GM12878 (cell line): ENCODE measurements at regions not wholly inside any gene's neighbourhood (a gene's known extent, or its start where the extent isn't known, plus 50 kb on each side); places are given as distances from the start of the nearest gene placed in this dataset.

Experiments used
- ATAC-seq: fragments of 200-7000 bp; cut with Tn5 transposase; 3 replicates; pipeline ENCODE4 v1.9.1; 2020; ENCODE audit warnings: mild to moderate bottlenecking, moderate library complexity
- BruUV-seq: library from RNA; stranded (reverse); fragments of 400-500 nt; replicated peaks from 2 replicates; lab custom pipeline; 2021; lab: Mats Ljungman, UMichigan
- CTCF ChIA-PET: fragments of 300-600 bp; sonication (Branson Sonifier 250); formaldehyde crosslinking; extraction: SDS; loops from one replicate; lab custom pipeline; 2021; ENCODE audit warnings: inconsistent platforms; lab: Yijun Ruan, JAX
- POLR2A ChIA-PET: fragments of 350-600 bp; formaldehyde crosslinking; extraction: SDS; loops from one replicate; lab custom pipeline; 2021; ENCODE audit warnings: inconsistent platforms; lab: Charles Lee
- RAD21 ChIA-PET: fragments of 300-600 bp; sonication (Branson Sonifier 250); formaldehyde crosslinking; loops from one replicate; lab custom pipeline; 2023; ENCODE audit warnings: antibody characterized with exemption; ENCODE audit not compliant: unreplicated experiment; lab: Charles Lee
- SMC1A ChIA-PET: fragments of 300-600 bp; sonication (Branson Sonifier 250); formaldehyde crosslinking; loops from one replicate; lab custom pipeline; 2023; ENCODE audit not compliant: unreplicated experiment, uncharacterized antibody; lab: Charles Lee
- DNase-seq: peaks from one replicate; pipeline ENCODE4 v3.0.0-alpha.2; 2011; ENCODE audit warnings: low read depth, low spot score
- FAIRE-seq: peaks from 3 replicates; lab custom pipeline; 2011; peaks lifted over from hg19 to GRCh38; lab: Jason Lieb, UNC
- H2AFZ ChIP-seq: 2 replicates; pipeline ENCODE4 v1.6.0; 2011; ENCODE audit warnings: low read depth, low read length, control low read depth; ENCODE audit not compliant: control insufficient read depth
- H3K27ac ChIP-seq: 2 replicates; pipeline ENCODE4 v1.5.1; 2011; ENCODE audit warnings: control low read depth; ENCODE audit not compliant: control insufficient read depth, insufficient read depth
- H3K27me3 ChIP-seq, 2 experiments: replicated peaks in 1 of 2; 2 replicates each; pipeline versions ENCODE4 v1.6.0 to v1.6.1; 2011; ENCODE audit warnings: low read length in 1 of 2; ENCODE audit not compliant: control insufficient read depth in 2 of 2, insufficient read depth in 2 of 2
- H3K36me3 ChIP-seq, 2 experiments: 2 replicates each; pipeline ENCODE4 v1.5.1; 2011; ENCODE audit warnings: low read length in 1 of 2; ENCODE audit not compliant: control insufficient read depth in 2 of 2, insufficient read depth in 2 of 2
- H3K4me1 ChIP-seq: 2 replicates; pipeline ENCODE4 v1.6.1; 2011; ENCODE audit warnings: mild to moderate bottlenecking, low read length, moderate library complexity, mixed read lengths; ENCODE audit not compliant: control insufficient read depth, insufficient read depth
- H3K4me2 ChIP-seq: 2 replicates; pipeline ENCODE4 v1.6.0; 2011; ENCODE audit warnings: control low read depth; ENCODE audit not compliant: control insufficient read depth, insufficient read depth
- H3K4me3 ChIP-seq: fragments of 200-600 bp; sonication (generic); 2 replicates; pipeline ENCODE4 v1.5.1; 2016
- H3K79me2 ChIP-seq: 2 replicates; pipeline ENCODE4 v1.6.0; 2011; ENCODE audit warnings: low read length; ENCODE audit not compliant: control insufficient read depth, insufficient read depth
- H3K9ac ChIP-seq: 2 replicates; pipeline ENCODE4 v1.8.0; 2011; ENCODE audit warnings: low read length, control low read depth, mixed read lengths; ENCODE audit not compliant: control insufficient read depth, insufficient read depth
- H3K9me3 ChIP-seq: replicated peaks from 3 replicates; pipeline ENCODE4 v1.5.1; 2011; ENCODE audit warnings: mild to moderate bottlenecking, low read length; ENCODE audit not compliant: control insufficient read depth, insufficient read depth
- H4K20me1 ChIP-seq: 2 replicates; pipeline ENCODE4 v1.6.0; 2011; ENCODE audit not compliant: control insufficient read depth, insufficient read depth
- CBFB ChIP-seq: IDR thresholded peaks from 2 replicates; pipeline ENCODE4 v1.6.1; 2016; ENCODE audit warnings: antibody characterized with exemption, low read depth
- EED ChIP-seq: sonication (generic); IDR thresholded peaks from 2 replicates; pipeline ENCODE4 v1.6.1; 2016; ENCODE audit warnings: antibody characterized with exemption, low read depth
- IKZF2 ChIP-seq, 2 experiments: fragments of 450-650 bp; IDR thresholded peaks; 2 replicates each; pipeline ENCODE4 v1.6.1; 2017; ENCODE audit warnings: mild to moderate bottlenecking in 2 of 2, moderate library complexity in 2 of 2
- MYC ChIP-seq: IDR thresholded peaks from 2 replicates; pipeline ENCODE4 v1.6.1; 2011; ENCODE audit warnings: mild to moderate bottlenecking, low read length, moderate library complexity, inconsistent platforms; ENCODE audit not compliant: insufficient read depth, insufficient replicate concordance, insufficient read length, severe bottlenecking
- NFXL1 ChIP-seq: fragments of 450-650 bp; IDR thresholded peaks from 2 replicates; pipeline ENCODE4 v1.6.1; 2017; ENCODE audit warnings: antibody characterized with exemption, mild to moderate bottlenecking, borderline replicate concordance
- PBX3 ChIP-seq: IDR thresholded peaks from 2 replicates; pipeline ENCODE4 v1.6.1; 2011; ENCODE audit warnings: mild to moderate bottlenecking, low read depth, low read length, moderate library complexity; ENCODE audit not compliant: insufficient replicate concordance
- POLR2AphosphoS2 ChIP-seq: IDR thresholded peaks from 2 replicates; pipeline ENCODE4 v1.6.1; 2011; ENCODE audit warnings: low read depth, mild to moderate bottlenecking, low read length, improper control_type of control experiment, moderate library complexity
- SPI1 ChIP-seq: IDR thresholded peaks from 2 replicates; pipeline ENCODE4 v1.6.1; 2011; ENCODE audit warnings: low read depth, mild to moderate bottlenecking, low read length, moderate library complexity, borderline replicate concordance; ENCODE audit not compliant: insufficient read depth
- WGBS: methylation state at CpG from one replicate; pipeline ENCODE4 v1.1.6; 2016; ENCODE audit warnings: low lambda C conversion rate; ENCODE audit not compliant: insufficient replicate concordance, insufficient coverage; ENCODE audit errors: missing lambda C conversion rate; 5-methylcytosine and 5-hydroxymethylcytosine counted together
- in situ Hi-C: fragments of 300-500 bp; cut with MboI; formaldehyde crosslinking; loops from 9 replicates; pipeline ENCODE4 v1.14.3; 2018; ENCODE audit warnings: mixed read lengths
- intact Hi-C: fragments of 100-400 bp; cut with micrococcal nuclease; formaldehyde crosslinking; loops from one replicate; pipeline ENCODE4 v1.14.2; 2022; ENCODE audit not compliant: unreplicated experiment
- TF ChIP-seq, protein P1 (sequence below): fragments of 450-650 bp; formaldehyde crosslinking; IDR thresholded peaks from 2 replicates; pipeline ENCODE4 v1.4.0; 2020; ENCODE audit warnings: mild to moderate bottlenecking, moderate library complexity

GRCh38 chr21:41031701-41032220, 136.2 kb upstream of the BACE2 start:
- Histone ChIP-seq H3K79me2 (no peaks in the 10 kb centered on the region), H3K36me3 (no peaks in the 10 kb centered on the region), H3K9ac (no peak overlapping the region), H2AFZ (no peak overlapping the region), H3K9me3 (no peaks in the 10 kb centered on the region), H3K4me2 (no peak overlapping the region), H3K27me3 (no peaks in the 10 kb centered on the region), H3K27ac (no peak overlapping the region), H3K4me1 (no peaks in the 10 kb centered on the region), H4K20me1 (no peaks in the 10 kb centered on the region), H3K4me3 (no peak overlapping the region)
- in situ Hi-C loops (no loop called here), intact Hi-C loops (no loop called here)
- no TSS peak for BruUV-seq
- ChIA-PET POLR2A (no interaction called here), RAD21 (no interaction called here), CTCF (interaction anchor here (0.6 kb wide), 1 partner anchor 141 kb away, joined by 3 read pairs; no protein-coding TSS in a partner anchor), SMC1A (no interaction called here)
- no peak for ATAC-seq
- TF ChIP-seq CBFB, result no peak
- no peak for TF ChIP-seq MYC
- TF ChIP-seq IKZF2 (IDR thresholded peaks at IDR 0.05), result no peak
- DNase-seq, result no peak
- FAIRE-seq, result no peak
- WGBS, result 4% methylated on average over 3 of the region's 3 CpGs

DNA sequence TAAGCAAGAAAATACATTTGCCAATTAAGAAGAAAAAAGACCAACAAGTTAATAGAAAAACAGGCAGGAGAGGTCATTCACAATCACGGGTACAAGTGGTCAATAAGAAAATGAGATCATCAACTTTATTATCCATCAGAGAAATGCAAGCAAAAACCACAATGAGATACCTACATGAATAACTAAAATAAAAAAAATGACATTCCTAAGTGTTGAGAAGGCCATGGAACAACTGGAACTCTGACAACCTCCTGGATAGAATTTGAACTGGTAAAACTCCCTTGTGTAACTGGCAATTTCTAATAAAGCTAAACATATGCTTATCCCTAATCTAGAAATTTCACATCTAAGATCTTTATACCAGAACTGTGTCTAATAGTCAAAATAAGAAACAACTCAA, 135.4 kb upstream of the BACE2 start:
- ChIA-PET POLR2A (no interaction called here), RAD21 (no interaction called here), SMC1A (no interaction called here), CTCF (interaction anchor here (0.6 kb wide), 1 partner anchor 142 kb away, joined by 3 read pairs; no protein-coding TSS in a partner anchor)
- Histone ChIP-seq H3K27me3 (no peaks in the 10 kb centered on the region), H3K79me2 (no peaks in the 10 kb centered on the region), H3K4me1 (no peaks in the 10 kb centered on the region), H4K20me1 (no peaks in the 10 kb centered on the region), H3K9ac (no peak overlapping the region), H3K4me3 (no peak overlapping the region), H3K4me2 (no peak overlapping the region), H2AFZ (no peak overlapping the region), H3K27ac (no peak overlapping the region), H3K36me3 (no peaks in the 10 kb centered on the region), H3K9me3 (no peaks in the 10 kb centered on the region)
- in situ Hi-C loops (no loop called here), intact Hi-C loops (no loop called here)
- FAIRE-seq, result no peak
- DNase-seq, result no peak
- TF ChIP-seq NFXL1 (no peak), PBX3 (no peak), EED (no peak), POLR2AphosphoS2 (no peak), SPI1 (no peak)
- TF ChIP-seq, protein P1, sequence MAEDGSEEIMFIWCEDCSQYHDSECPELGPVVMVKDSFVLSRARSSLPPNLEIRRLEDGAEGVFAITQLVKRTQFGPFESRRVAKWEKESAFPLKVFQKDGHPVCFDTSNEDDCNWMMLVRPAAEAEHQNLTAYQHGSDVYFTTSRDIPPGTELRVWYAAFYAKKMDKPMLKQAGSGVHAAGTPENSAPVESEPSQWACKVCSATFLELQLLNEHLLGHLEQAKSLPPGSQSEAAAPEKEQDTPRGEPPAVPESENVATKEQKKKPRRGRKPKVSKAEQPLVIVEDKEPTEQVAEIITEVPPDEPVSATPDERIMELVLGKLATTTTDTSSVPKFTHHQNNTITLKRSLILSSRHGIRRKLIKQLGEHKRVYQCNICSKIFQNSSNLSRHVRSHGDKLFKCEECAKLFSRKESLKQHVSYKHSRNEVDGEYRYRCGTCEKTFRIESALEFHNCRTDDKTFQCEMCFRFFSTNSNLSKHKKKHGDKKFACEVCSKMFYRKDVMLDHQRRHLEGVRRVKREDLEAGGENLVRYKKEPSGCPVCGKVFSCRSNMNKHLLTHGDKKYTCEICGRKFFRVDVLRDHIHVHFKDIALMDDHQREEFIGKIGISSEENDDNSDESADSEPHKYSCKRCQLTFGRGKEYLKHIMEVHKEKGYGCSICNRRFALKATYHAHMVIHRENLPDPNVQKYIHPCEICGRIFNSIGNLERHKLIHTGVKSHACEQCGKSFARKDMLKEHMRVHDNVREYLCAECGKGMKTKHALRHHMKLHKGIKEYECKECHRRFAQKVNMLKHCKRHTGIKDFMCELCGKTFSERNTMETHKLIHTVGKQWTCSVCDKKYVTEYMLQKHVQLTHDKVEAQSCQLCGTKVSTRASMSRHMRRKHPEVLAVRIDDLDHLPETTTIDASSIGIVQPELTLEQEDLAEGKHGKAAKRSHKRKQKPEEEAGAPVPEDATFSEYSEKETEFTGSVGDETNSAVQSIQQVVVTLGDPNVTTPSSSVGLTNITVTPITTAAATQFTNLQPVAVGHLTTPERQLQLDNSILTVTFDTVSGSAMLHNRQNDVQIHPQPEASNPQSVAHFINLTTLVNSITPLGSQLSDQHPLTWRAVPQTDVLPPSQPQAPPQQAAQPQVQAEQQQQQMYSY, result no peak
- no peak for ATAC-seq
- no TSS peak for BruUV-seq
- 0% methylated on average over 1 of the region's 1 CpG for WGBS
